Loucy (cell line): ENCODE measurements at regions not wholly inside any gene's neighbourhood (a gene's known extent, or its start where the extent isn't known, plus 50 kb on each side); places are given as distances from the start of the nearest gene placed in this dataset.
A peak's percentile ranks its signal among the peaks of the same experiment; 100 is the strongest.

Experiments used
- H2AFZ ChIP-seq: fragments of 200-600 bp; sonication (generic); 2 replicates; pipeline ENCODE4 v1.6.0; 2016; ENCODE audit warnings: antibody characterized with exemption, mild to moderate bottlenecking, low read length, moderate library complexity
- H3F3A ChIP-seq: fragments of 200-600 bp; 2 replicates; pipeline ENCODE4 v1.6.0; 2016; ENCODE audit warnings: antibody characterized with exemption, low read depth, mild to moderate bottlenecking
- H3K27me3 ChIP-seq: fragments of 200-600 bp; sonication (generic); 2 replicates; pipeline ENCODE4 v1.6.1; 2014; ENCODE audit warnings: low read length, mild to moderate bottlenecking; ENCODE audit not compliant: insufficient read depth, poor library complexity, severe bottlenecking
- H3K36me3 ChIP-seq: fragments of 200-600 bp; sonication (generic); 2 replicates; pipeline ENCODE4 v1.6.1; 2016; ENCODE audit warnings: low read length; ENCODE audit not compliant: insufficient read depth
- H3K4me1 ChIP-seq: fragments of 200-600 bp; sonication (generic); 2 replicates; pipeline ENCODE4 v1.5.1; 2014; ENCODE audit warnings: low read length, mild to moderate bottlenecking; ENCODE audit not compliant: insufficient read depth, poor library complexity, severe bottlenecking
- H3K4me2 ChIP-seq: fragments of 200-600 bp; sonication (generic); 2 replicates; pipeline ENCODE4 v1.6.0; 2014; ENCODE audit warnings: antibody characterized with exemption, low read length, low read depth, mild to moderate bottlenecking; ENCODE audit not compliant: poor library complexity, severe bottlenecking
- H3K4me3 ChIP-seq: fragments of 200-600 bp; sonication (generic); 2 replicates; pipeline ENCODE4 v1.5.1; 2014; ENCODE audit warnings: low read length, mild to moderate bottlenecking, mixed read lengths; ENCODE audit not compliant: poor library complexity, severe bottlenecking
- H3K79me2 ChIP-seq: fragments of 200-600 bp; sonication (generic); 2 replicates; pipeline ENCODE4 v1.6.1; 2014; ENCODE audit warnings: low read length; ENCODE audit not compliant: insufficient read depth
- H3K9ac ChIP-seq: fragments of 200-600 bp; sonication (generic); 2 replicates; pipeline ENCODE4 v1.6.0; 2014; ENCODE audit warnings: mild to moderate bottlenecking, low read depth, low read length, moderate library complexity; ENCODE audit not compliant: poor library complexity, severe bottlenecking
- H3K9me2 ChIP-seq: fragments of 200-600 bp; sonication (generic); replicated peaks from 2 replicates; pipeline ENCODE4 v1.6.1; 2016; ENCODE audit warnings: low read depth, low read length, mixed read lengths
- H3K9me3 ChIP-seq: fragments of 200-600 bp; sonication (generic); 2 replicates; pipeline ENCODE4 v1.6.1; 2014; ENCODE audit warnings: mild to moderate bottlenecking, antibody characterized with exemption, low read length, low read depth; ENCODE audit not compliant: insufficient read depth
- H4K20me1 ChIP-seq: fragments of 200-600 bp; sonication (generic); 2 replicates; pipeline ENCODE4 v1.6.0; 2014; ENCODE audit warnings: antibody characterized with exemption, low read length, mild to moderate bottlenecking; ENCODE audit not compliant: insufficient read depth, poor library complexity, severe bottlenecking
- CTCF ChIP-seq: fragments of 200-600 bp; sonication (generic); conservative IDR thresholded peaks from 2 replicates; pipeline ENCODE4 v1.5.1; 2014; ENCODE audit warnings: mild to moderate bottlenecking, antibody characterized with exemption, low read length
- EZH2phosphoT487 ChIP-seq: fragments of 200-600 bp; IDR thresholded peaks from 2 replicates; pipeline ENCODE4 v1.6.1; 2018; ENCODE audit warnings: antibody characterized with exemption, mild to moderate bottlenecking, moderate library complexity, borderline replicate concordance

DNA sequence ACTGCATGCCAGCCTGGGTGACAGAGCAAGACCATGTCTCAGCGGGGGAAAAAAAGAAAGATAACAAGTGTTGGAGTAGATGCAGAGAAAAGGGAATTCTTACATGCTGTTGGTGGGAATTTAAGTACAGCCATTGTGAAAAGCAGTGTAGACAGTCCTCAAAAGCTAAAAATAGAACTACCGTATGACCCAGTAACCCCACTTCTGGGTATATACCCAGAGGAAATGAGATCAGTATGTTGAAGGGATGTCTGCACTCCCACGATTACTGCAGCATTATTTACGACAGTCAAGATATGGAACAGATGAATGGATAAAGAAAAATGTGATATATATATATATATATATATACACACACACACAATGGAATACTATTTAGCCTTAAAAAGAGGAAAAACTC is 225.3 kb upstream of the SLC24A2 start:
- TF ChIP-seq CTCF (no peak), EZH2phosphoT487 (no peak)
- Histone ChIP-seq H3K4me2 (peak overlapping the region; percentile 31), H3K36me3 (no peaks in the 10 kb centered on the region), H3K4me1 (peaks cover 26% of the 10 kb centered on the region), H3K9me2 (no peaks in the 10 kb centered on the region), H3K9me3 (no peaks in the 10 kb centered on the region), H3F3A (0 out of 2 replicates have a peak, but pooled peaks cover 9% of the 10 kb centered on the region), H3K27me3 (no peaks in the 10 kb centered on the region), H3K4me3 (no peak overlapping the region), H4K20me1 (no peaks in the 10 kb centered on the region), H3K79me2 (no peaks in the 10 kb centered on the region), H2AFZ (no peak overlapping the region), H3K9ac (no peak overlapping the region)

DNA sequence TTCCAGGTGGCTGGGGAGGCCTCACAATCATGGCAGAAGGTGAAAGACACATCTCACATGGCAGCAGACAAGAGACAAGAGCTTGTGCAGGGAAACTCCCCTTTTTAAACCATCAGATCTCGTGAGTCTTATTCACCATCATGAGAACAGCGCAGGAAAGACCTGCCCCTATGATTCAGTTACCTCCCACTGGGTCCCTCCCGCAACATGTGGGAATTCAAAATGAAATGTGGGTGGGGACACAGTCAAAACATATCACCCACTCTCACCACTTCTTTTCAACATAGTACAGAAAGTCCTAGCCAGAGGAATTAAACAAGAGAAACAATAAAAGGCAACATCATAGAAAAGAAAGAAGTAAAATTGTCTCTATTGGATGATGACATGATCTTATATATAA is 223.4 kb upstream of the SLC24A2 start:
- Histone ChIP-seq H3K4me3 (no peak overlapping the region), H3K9ac (no peak overlapping the region), H3K9me2 (no peaks in the 10 kb centered on the region), H3F3A (0 out of 2 replicates have a peak, but pooled peaks cover 9% of the 10 kb centered on the region), H4K20me1 (no peaks in the 10 kb centered on the region), H3K4me1 (peaks cover 26% of the 10 kb centered on the region), H3K9me3 (no peaks in the 10 kb centered on the region), H3K36me3 (no peaks in the 10 kb centered on the region), H3K4me2 (no peak overlapping the region), H3K27me3 (no peaks in the 10 kb centered on the region), H2AFZ (no peak overlapping the region), H3K79me2 (no peaks in the 10 kb centered on the region)
- TF ChIP-seq CTCF (no peak), EZH2phosphoT487 (no peak)

- Histone ChIP-seq H3K27me3 (no peaks in the 10 kb centered on the region), H3F3A (no peaks in the 10 kb centered on the region), H3K4me2 (no peak overlapping the region), H3K4me3 (no peak overlapping the region), H2AFZ (no peak overlapping the region), H3K9me3 (no peaks in the 10 kb centered on the region), H3K36me3 (no peaks in the 10 kb centered on the region), H3K9ac (no peak overlapping the region), H4K20me1 (no peaks in the 10 kb centered on the region), H3K9me2 (no peaks in the 10 kb centered on the region), H3K4me1 (peaks cover 14% of the 10 kb centered on the region), H3K79me2 (no peaks in the 10 kb centered on the region)
- TF ChIP-seq CTCF (no peak), EZH2phosphoT487 (no peak)
These were observed 220.8 kb upstream of the SLC24A2 start for GRCh38 chr9:20009606-20010005.
